ENCODE measurements at regions not wholly inside any gene's neighbourhood (a gene's known extent, or its start where the extent isn't known, plus 50 kb on each side); places are given as distances from the start of the nearest gene placed in this dataset.

- TF ChIP-seq CTCF (IDR thresholded peaks at IDR 0.05) (no peak), MXD4 (CRISPR knock-in tag; IDR thresholded peaks at IDR 0.05; ENCODE audit: borderline replicate concordance) (no peak), STAT6 (CRISPR knock-in tag; conservative IDR thresholded peaks at IDR 0.05; ENCODE audit: low read depth) (no peak), GABPB1 (CRISPR knock-in tag; IDR thresholded peaks at IDR 0.05) (no peak), FOXP4 (CRISPR knock-in tag; IDR thresholded peaks at IDR 0.05) (no peak), NFE2L1 (CRISPR knock-in tag; IDR thresholded peaks at IDR 0.05) (no peak), IRF2 (CRISPR knock-in tag; IDR thresholded peaks at IDR 0.05; ENCODE audit: borderline replicate concordance, low read depth) (no peak), MAX (CRISPR knock-in tag; IDR thresholded peaks at IDR 0.05) (no peak)
These were observed 85.4 kb upstream of the MEGF10 start for GRCh38 chr5:127205147-127205546.

Measured in WTC11 (cell line).